ENCODE measurements at regions not wholly inside any gene's neighbourhood (a gene's known extent, or its start where the extent isn't known, plus 50 kb on each side); places are given as distances from the start of the nearest gene placed in this dataset.

DNA sequence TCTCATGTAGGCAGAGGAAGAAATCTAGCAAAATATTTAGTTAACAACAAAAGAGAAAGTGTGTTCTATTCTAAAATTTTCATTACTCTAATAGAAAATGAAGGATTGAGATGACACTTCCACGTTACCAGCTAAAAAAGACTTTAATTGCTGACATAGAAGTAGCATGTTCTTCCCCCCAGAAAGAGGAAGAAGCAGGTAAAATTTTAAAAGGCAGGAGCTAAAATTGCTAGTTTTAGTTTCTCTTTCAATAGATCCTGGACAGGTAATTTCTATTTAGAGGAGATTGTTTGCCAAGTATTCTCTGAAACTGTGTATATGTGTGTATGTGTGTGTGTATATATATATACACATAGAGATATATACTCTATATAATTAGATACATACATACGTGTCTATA, 248.1 kb upstream of the FMN2 start:
- TF ChIP-seq CTCF (IDR thresholded peaks at IDR 0.05), result no peak
- no peak for TF ChIP-seq POLR2A (IDR thresholded peaks at IDR 0.05)
- TF ChIP-seq POLR2AphosphoS5 (IDR thresholded peaks at IDR 0.05), result no peak

Measured in stomach (tissue), 4 donors.